SK-N-SH treated with all-trans-retinoic acid at 6 μM for 48 hours (cell line): ENCODE measurements at regions not wholly inside any gene's neighbourhood (a gene's known extent, or its start where the extent isn't known, plus 50 kb on each side); places are given as distances from the start of the nearest gene placed in this dataset.

ENCODE experiments used
- ATAC-seq: fragments of 200-7000 bp; cut with Tn5 transposase; 3 replicates; pipeline ENCODE4 v1.9.1; 2020; ENCODE audit warnings: mild to moderate bottlenecking, moderate library complexity
- ARNTL ChIP-seq: fragments of 450-650 bp; formaldehyde crosslinking; IDR thresholded peaks from 2 replicates; pipeline ENCODE4 v1.5.0; 2020; ENCODE audit warnings: low read depth, mild to moderate bottlenecking, moderate library complexity, borderline replicate concordance
- BACH2 ChIP-seq: fragments of 250-450 bp; sonication (Bioruptor Pico); IDR thresholded peaks from 2 replicates; pipeline ENCODE4 v1.9.0; 2021; ENCODE audit warnings: mild to moderate bottlenecking, borderline replicate concordance
- CSDC2 ChIP-seq: fragments of 250-450 bp; sonication (Bioruptor Pico); IDR thresholded peaks from 2 replicates; pipeline ENCODE4 v1.5.0; 2020; ENCODE audit warnings: mild to moderate bottlenecking, moderate library complexity
- ESRRG ChIP-seq: fragments of 250-450 bp; sonication (Bioruptor Pico); IDR thresholded peaks from 2 replicates; pipeline ENCODE4 v1.6.1; 2021; ENCODE audit warnings: mild to moderate bottlenecking
- GLIS3 ChIP-seq: fragments of 250-450 bp; sonication (Bioruptor Pico); IDR thresholded peaks from 2 replicates; pipeline ENCODE4 v1.5.0; 2020; ENCODE audit warnings: mild to moderate bottlenecking, moderate library complexity
- OSR1 ChIP-seq: fragments of 250-450 bp; sonication (Bioruptor Pico); IDR thresholded peaks from 2 replicates; pipeline ENCODE4 v1.8.0; 2022; ENCODE audit warnings: moderate library complexity, mild to moderate bottlenecking, inconsistent platforms
- PPARA ChIP-seq: fragments of 250-450 bp; sonication (Bioruptor Pico); IDR thresholded peaks from 2 replicates; pipeline ENCODE4 v1.5.0; 2020; ENCODE audit warnings: mild to moderate bottlenecking, borderline replicate concordance
- RARB ChIP-seq: fragments of 250-450 bp; sonication (Bioruptor Pico); IDR thresholded peaks from 2 replicates; pipeline ENCODE4 v1.8.0; 2021; ENCODE audit warnings: mild to moderate bottlenecking, moderate library complexity
- SNAI2 ChIP-seq: fragments of 250-450 bp; sonication (Bioruptor Pico); IDR thresholded peaks from 2 replicates; pipeline ENCODE4 v1.5.0; 2020; ENCODE audit warnings: mild to moderate bottlenecking, moderate library complexity
- TCF4 ChIP-seq: fragments of 250-450 bp; sonication (Bioruptor Pico); IDR thresholded peaks from 2 replicates; pipeline ENCODE4 v1.8.0; 2021; ENCODE audit warnings: mild to moderate bottlenecking, moderate library complexity, borderline replicate concordance
- ZC3H10 ChIP-seq: fragments of 250-450 bp; sonication (Bioruptor Pico); IDR thresholded peaks from 2 replicates; pipeline ENCODE4 v1.5.1; 2021; ENCODE audit warnings: mild to moderate bottlenecking, moderate library complexity
- ZFP3 ChIP-seq: fragments of 250-450 bp; sonication (Bioruptor Pico); IDR thresholded peaks from 2 replicates; pipeline ENCODE4 v1.5.0; 2020; ENCODE audit warnings: mild to moderate bottlenecking, moderate library complexity
- ZFP30 ChIP-seq: fragments of 450-650 bp; formaldehyde crosslinking; IDR thresholded peaks from 2 replicates; pipeline ENCODE4 v1.5.0; 2022; ENCODE audit warnings: mild to moderate bottlenecking, moderate library complexity
- ZNF565 ChIP-seq: fragments of 450-650 bp; formaldehyde crosslinking; conservative IDR thresholded peaks from 2 replicates; pipeline ENCODE4 v1.5.0; 2020; ENCODE audit warnings: low read depth, mild to moderate bottlenecking, moderate library complexity
- ZNF8 ChIP-seq: fragments of 450-650 bp; formaldehyde crosslinking; IDR thresholded peaks from 2 replicates; pipeline ENCODE4 v1.5.0; 2020; ENCODE audit warnings: mild to moderate bottlenecking, moderate library complexity
- TF ChIP-seq, protein P1 (sequence below): fragments of 250-450 bp; sonication (Bioruptor Pico); IDR thresholded peaks from 2 replicates; pipeline ENCODE4 v1.8.0; 2021; ENCODE audit warnings: low read depth, mild to moderate bottlenecking, moderate library complexity, borderline replicate concordance
- TF ChIP-seq, protein P2 (sequence below): fragments of 250-450 bp; sonication (Bioruptor Pico); IDR thresholded peaks from 2 replicates; pipeline ENCODE4 v1.8.0; 2020; ENCODE audit warnings: mild to moderate bottlenecking, moderate library complexity, borderline replicate concordance
- TF ChIP-seq, protein P3 (sequence below): fragments of 250-450 bp; sonication (Bioruptor Pico); IDR thresholded peaks from 2 replicates; pipeline ENCODE4 v1.5.1; 2020; ENCODE audit warnings: low read depth, mild to moderate bottlenecking, moderate library complexity
- TF ChIP-seq, protein P4 (sequence below): fragments of 250-450 bp; sonication (Bioruptor Pico); IDR thresholded peaks from 2 replicates; pipeline ENCODE4 v1.5.0; 2020; ENCODE audit warnings: mild to moderate bottlenecking, moderate library complexity
- TF ChIP-seq, protein P5 (sequence below): fragments of 250-450 bp; sonication (Bioruptor Pico); IDR thresholded peaks from 2 replicates; pipeline ENCODE4 v1.5.1; 2021; ENCODE audit warnings: mild to moderate bottlenecking, moderate library complexity

DNA sequence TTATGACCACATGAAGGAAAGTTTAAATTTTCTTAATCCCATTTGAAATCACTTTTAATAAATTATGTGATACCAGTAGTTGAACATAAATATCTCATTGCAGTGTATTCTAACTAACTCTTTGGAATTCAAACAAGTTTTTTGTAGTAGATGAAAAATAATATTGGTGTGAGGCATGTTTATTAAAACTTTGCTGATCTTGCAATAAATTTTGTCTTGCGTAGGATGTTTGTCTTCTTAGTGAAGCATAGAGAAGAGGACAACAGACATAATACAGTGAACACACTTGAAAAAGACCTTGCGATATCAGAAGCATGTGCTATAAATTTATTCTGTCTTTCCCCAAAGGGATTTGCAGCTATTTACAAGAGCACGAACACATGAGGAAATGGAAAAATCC, 140.7 kb downstream of the HTR1B start:
- TF ChIP-seq GLIS3 (no peak), TCF4 (no peak), OSR1 (CRISPR knock-in tag) (no peak)
- TF ChIP-seq, protein P1, sequence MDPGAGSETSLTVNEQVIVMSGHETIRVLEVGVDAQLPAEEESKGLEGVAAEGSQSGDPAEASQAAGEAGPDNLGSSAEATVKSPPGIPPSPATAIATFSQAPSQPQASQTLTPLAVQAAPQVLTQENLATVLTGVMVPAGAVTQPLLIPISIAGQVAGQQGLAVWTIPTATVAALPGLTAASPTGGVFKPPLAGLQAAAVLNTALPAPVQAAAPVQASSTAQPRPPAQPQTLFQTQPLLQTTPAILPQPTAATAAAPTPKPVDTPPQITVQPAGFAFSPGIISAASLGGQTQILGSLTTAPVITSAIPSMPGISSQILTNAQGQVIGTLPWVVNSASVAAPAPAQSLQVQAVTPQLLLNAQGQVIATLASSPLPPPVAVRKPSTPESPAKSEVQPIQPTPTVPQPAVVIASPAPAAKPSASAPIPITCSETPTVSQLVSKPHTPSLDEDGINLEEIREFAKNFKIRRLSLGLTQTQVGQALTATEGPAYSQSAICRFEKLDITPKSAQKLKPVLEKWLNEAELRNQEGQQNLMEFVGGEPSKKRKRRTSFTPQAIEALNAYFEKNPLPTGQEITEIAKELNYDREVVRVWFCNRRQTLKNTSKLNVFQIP (CRISPR knock-in tag): no peak
- TF ChIP-seq, protein P2, sequence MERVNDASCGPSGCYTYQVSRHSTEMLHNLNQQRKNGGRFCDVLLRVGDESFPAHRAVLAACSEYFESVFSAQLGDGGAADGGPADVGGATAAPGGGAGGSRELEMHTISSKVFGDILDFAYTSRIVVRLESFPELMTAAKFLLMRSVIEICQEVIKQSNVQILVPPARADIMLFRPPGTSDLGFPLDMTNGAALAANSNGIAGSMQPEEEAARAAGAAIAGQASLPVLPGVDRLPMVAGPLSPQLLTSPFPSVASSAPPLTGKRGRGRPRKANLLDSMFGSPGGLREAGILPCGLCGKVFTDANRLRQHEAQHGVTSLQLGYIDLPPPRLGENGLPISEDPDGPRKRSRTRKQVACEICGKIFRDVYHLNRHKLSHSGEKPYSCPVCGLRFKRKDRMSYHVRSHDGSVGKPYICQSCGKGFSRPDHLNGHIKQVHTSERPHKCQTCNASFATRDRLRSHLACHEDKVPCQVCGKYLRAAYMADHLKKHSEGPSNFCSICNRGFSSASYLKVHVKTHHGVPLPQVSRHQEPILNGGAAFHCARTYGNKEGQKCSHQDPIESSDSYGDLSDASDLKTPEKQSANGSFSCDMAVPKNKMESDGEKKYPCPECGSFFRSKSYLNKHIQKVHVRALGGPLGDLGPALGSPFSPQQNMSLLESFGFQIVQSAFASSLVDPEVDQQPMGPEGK (CRISPR knock-in tag): no peak
- TF ChIP-seq, all 23 proteins: peak for 0
- ATAC-seq: no peak

DNA sequence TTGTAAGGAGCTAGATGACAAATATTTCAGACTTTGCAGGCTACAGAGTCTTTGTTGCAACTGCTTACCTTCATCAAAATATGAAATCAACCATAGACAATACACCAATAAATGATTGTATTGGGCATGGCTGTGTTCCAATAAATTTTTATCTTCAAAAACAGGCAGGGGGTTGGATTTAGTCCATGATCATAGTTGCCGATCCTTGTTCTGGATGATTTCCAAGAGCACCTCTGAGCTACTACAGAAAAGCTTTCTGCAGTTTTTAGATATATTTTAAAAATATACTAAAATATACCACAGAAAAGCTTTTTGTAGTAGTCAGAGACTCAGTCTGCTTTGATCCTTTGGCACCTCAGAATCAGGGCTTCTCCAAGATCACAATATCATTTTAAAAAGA, 145.0 kb downstream of the HTR1B start:
- ATAC-seq: no peak
- TF ChIP-seq, protein P3, sequence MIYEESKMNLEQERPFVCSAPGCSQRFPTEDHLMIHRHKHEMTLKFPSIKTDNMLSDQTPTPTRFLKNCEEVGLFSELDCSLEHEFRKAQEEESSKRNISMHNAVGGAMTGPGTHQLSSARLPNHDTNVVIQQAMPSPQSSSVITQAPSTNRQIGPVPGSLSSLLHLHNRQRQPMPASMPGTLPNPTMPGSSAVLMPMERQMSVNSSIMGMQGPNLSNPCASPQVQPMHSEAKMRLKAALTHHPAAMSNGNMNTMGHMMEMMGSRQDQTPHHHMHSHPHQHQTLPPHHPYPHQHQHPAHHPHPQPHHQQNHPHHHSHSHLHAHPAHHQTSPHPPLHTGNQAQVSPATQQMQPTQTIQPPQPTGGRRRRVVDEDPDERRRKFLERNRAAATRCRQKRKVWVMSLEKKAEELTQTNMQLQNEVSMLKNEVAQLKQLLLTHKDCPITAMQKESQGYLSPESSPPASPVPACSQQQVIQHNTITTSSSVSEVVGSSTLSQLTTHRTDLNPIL (CRISPR knock-in tag): no peak
- TF ChIP-seq SNAI2 (no peak), OSR1 (CRISPR knock-in tag) (no peak), PPARA (CRISPR knock-in tag) (no peak), ZNF565 (CRISPR knock-in tag) (no peak), BACH2 (no peak)
- TF ChIP-seq, protein P1 (CRISPR knock-in tag): no peak

DNA sequence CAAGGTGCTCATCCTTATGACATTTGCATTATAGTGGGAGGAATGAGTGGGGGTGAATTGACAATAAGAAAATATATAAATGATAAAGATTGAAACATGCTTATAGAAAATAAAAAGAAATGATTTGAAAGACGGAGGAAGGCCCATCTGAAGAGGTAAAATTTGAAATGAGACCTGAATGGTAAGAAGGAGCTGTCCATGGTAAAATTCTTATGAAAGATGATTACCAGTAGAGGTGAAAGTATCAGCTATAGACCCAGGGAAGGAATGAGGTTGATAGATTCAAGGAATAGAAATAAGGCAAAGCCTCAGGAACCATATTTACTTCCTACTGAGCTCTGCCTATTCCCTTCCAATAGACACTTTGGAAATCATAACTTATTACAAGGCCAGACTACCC, 149.7 kb downstream of the HTR1B start:
- ATAC-seq: no peak
- TF ChIP-seq ZNF565 (CRISPR knock-in tag) (no peak), ESRRG (no peak), ZFP30 (CRISPR knock-in tag) (no peak), ARNTL (CRISPR knock-in tag) (no peak), OSR1 (CRISPR knock-in tag) (no peak), CSDC2 (CRISPR knock-in tag) (no peak), SNAI2 (no peak), PPARA (CRISPR knock-in tag) (no peak), ZNF8 (no peak), RARB (no peak), ZC3H10 (CRISPR knock-in tag) (no peak), ZFP3 (CRISPR knock-in tag) (no peak), GLIS3 (no peak)
- TF ChIP-seq, protein P4, sequence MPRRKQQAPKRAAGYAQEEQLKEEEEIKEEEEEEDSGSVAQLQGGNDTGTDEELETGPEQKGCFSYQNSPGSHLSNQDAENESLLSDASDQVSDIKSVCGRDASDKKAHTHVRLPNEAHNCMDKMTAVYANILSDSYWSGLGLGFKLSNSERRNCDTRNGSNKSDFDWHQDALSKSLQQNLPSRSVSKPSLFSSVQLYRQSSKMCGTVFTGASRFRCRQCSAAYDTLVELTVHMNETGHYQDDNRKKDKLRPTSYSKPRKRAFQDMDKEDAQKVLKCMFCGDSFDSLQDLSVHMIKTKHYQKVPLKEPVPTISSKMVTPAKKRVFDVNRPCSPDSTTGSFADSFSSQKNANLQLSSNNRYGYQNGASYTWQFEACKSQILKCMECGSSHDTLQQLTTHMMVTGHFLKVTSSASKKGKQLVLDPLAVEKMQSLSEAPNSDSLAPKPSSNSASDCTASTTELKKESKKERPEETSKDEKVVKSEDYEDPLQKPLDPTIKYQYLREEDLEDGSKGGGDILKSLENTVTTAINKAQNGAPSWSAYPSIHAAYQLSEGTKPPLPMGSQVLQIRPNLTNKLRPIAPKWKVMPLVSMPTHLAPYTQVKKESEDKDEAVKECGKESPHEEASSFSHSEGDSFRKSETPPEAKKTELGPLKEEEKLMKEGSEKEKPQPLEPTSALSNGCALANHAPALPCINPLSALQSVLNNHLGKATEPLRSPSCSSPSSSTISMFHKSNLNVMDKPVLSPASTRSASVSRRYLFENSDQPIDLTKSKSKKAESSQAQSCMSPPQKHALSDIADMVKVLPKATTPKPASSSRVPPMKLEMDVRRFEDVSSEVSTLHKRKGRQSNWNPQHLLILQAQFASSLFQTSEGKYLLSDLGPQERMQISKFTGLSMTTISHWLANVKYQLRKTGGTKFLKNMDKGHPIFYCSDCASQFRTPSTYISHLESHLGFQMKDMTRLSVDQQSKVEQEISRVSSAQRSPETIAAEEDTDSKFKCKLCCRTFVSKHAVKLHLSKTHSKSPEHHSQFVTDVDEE (CRISPR knock-in tag): no peak
- TF ChIP-seq, protein P2 (CRISPR knock-in tag): no peak
- TF ChIP-seq, protein P5, sequence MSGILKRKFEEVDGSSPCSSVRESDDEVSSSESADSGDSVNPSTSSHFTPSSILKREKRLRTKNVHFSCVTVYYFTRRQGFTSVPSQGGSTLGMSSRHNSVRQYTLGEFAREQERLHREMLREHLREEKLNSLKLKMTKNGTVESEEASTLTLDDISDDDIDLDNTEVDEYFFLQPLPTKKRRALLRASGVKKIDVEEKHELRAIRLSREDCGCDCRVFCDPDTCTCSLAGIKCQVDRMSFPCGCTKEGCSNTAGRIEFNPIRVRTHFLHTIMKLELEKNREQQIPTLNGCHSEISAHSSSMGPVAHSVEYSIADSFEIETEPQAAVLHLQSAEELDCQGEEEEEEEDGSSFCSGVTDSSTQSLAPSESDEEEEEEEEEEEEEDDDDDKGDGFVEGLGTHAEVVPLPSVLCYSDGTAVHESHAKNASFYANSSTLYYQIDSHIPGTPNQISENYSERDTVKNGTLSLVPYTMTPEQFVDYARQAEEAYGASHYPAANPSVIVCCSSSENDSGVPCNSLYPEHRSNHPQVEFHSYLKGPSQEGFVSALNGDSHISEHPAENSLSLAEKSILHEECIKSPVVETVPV (CRISPR knock-in tag): no peak
- TF ChIP-seq, all 23 proteins: peak for 0
